ENCODE measurements at regions not wholly inside any gene's neighbourhood (a gene's known extent, or its start where the extent isn't known, plus 50 kb on each side); places are given as distances from the start of the nearest gene placed in this dataset.

- TF ChIP-seq, protein P1, sequence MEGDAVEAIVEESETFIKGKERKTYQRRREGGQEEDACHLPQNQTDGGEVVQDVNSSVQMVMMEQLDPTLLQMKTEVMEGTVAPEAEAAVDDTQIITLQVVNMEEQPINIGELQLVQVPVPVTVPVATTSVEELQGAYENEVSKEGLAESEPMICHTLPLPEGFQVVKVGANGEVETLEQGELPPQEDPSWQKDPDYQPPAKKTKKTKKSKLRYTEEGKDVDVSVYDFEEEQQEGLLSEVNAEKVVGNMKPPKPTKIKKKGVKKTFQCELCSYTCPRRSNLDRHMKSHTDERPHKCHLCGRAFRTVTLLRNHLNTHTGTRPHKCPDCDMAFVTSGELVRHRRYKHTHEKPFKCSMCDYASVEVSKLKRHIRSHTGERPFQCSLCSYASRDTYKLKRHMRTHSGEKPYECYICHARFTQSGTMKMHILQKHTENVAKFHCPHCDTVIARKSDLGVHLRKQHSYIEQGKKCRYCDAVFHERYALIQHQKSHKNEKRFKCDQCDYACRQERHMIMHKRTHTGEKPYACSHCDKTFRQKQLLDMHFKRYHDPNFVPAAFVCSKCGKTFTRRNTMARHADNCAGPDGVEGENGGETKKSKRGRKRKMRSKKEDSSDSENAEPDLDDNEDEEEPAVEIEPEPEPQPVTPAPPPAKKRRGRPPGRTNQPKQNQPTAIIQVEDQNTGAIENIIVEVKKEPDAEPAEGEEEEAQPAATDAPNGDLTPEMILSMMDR (IDR thresholded peaks at IDR 0.05): no peak
- no peak for TF ChIP-seq ZFX (IDR thresholded peaks at IDR 0.05; ENCODE audit: borderline replicate concordance)
These were observed 461.1 kb upstream of the TGFBR2 start for GRCh38 chr3:30145281-30145680.

All from 22Rv1 (cell line).